Activated B cell treated with CpG ODN at 0.5 μM for 24 hours (primary cell): ENCODE measurements at regions not wholly inside any gene's neighbourhood (a gene's known extent, or its start where the extent isn't known, plus 50 kb on each side); places are given as distances from the start of the nearest gene placed in this dataset.

Source experiments
- ATAC-seq: fragments of 200-7000 bp; cut with Tn5 transposase; one replicate; pipeline ENCODE4 v1.10.0; 2021; ENCODE audit warnings: low read depth, mild to moderate bottlenecking, moderate library complexity
- CTCF ChIA-PET: fragments of 350-600 bp; sonication (Branson Sonifier 250); formaldehyde crosslinking; loops from one replicate; lab custom pipeline; 2021; ENCODE audit warnings: antibody characterized with exemption; lab: Charles Lee
- POLR2A ChIA-PET: fragments of 350-600 bp; sonication (Branson Sonifier 250); formaldehyde crosslinking; loops from one replicate; lab custom pipeline; 2021; ENCODE audit warnings: antibody characterized with exemption; lab: Charles Lee
- DNase-seq: peaks from one replicate; pipeline ENCODE4 v3.0.0; 2022
- H3K27ac Mint-ChIP-seq: one replicate; pipeline ENCODE4 v1.8.0; 2020; ENCODE audit warnings: mixed read lengths
- H3K27me3 Mint-ChIP-seq: one replicate; pipeline ENCODE4 v1.8.0; 2021; ENCODE audit warnings: mixed read lengths
- H3K36me3 Mint-ChIP-seq: one replicate; pipeline ENCODE4 v1.8.0; 2021; ENCODE audit warnings: low read depth, mixed read lengths
- H3K4me1 Mint-ChIP-seq: one replicate; pipeline ENCODE4 v1.8.0; 2021; ENCODE audit warnings: mixed read lengths
- H3K4me3 Mint-ChIP-seq: one replicate; pipeline ENCODE4 v1.8.0; 2020; ENCODE audit warnings: mild to moderate bottlenecking, mixed read lengths
- H3K9me3 Mint-ChIP-seq: one replicate; pipeline ENCODE4 v1.8.0; 2020; ENCODE audit warnings: mixed read lengths
- CTCF ChIP-seq: fragments of 200-600 bp; IDR thresholded peaks from one replicate; pipeline ENCODE4 v1.8.0; 2022; ENCODE audit warnings: antibody characterized with exemption, mild to moderate bottlenecking
- intact Hi-C: fragments of 100-400 bp; cut with micrococcal nuclease; formaldehyde crosslinking; loops from one replicate; pipeline ENCODE4 v1.15.1; 2024

- Mint-ChIP-seq H3K27me3 (no peaks in the 10 kb centered on the region), H3K4me3 (no peak overlapping the region), H3K9me3 (peaks cover 4% of the 10 kb centered on the region), H3K36me3 (no peaks in the 10 kb centered on the region), H3K4me1 (no peaks in the 10 kb centered on the region), H3K27ac (no peak overlapping the region)
- CTCF ChIA-PET = no interaction called here
- no peak for ATAC-seq
- DNase-seq = no peak
- intact Hi-C loops = no loop called here
- POLR2A ChIA-PET = no interaction called here
- no peak for TF ChIP-seq CTCF
These were observed 256.2 kb upstream of the CPNE8 start for GRCh38 chr12:39161465-39162085.

GRCh38 chr12:39157696-39158342 lies 252.4 kb upstream of the CPNE8 start:
- ChIA-PET POLR2A (no interaction called here), CTCF (no interaction called here)
- intact Hi-C loops = no loop called here
- ATAC-seq (no peak), DNase-seq (no peak)
- Mint-ChIP-seq H3K9me3 (peaks cover 2% of the 10 kb centered on the region), H3K4me3 (no peak overlapping the region), H3K27me3 (no peaks in the 10 kb centered on the region), H3K27ac (no peak overlapping the region), H3K36me3 (no peaks in the 10 kb centered on the region), H3K4me1 (no peaks in the 10 kb centered on the region)
- no peak for TF ChIP-seq CTCF

GRCh38 chr12:39145175-39145999 lies 240.0 kb upstream of the CPNE8 start:
- ChIA-PET POLR2A (no interaction called here), CTCF (no interaction called here)
- Mint-ChIP-seq H3K27me3 (peaks cover 16% of the 10 kb centered on the region), H3K4me3 (no peak overlapping the region), H3K36me3 (no peaks in the 10 kb centered on the region), H3K4me1 (no peaks in the 10 kb centered on the region), H3K27ac (no peak overlapping the region), H3K9me3 (peaks cover 21% of the 10 kb centered on the region)
- TF ChIP-seq CTCF = no peak
- no peak for DNase-seq
- ATAC-seq = no peak
- intact Hi-C loops = no loop called here

- POLR2A ChIA-PET = no interaction called here
- CTCF ChIA-PET = no interaction called here
- H3K9me3 Mint-ChIP-seq = peaks cover 17% of the 10 kb centered on the region
- TF ChIP-seq CTCF = no peak
- intact Hi-C loops = no loop called here
- H3K4me1 Mint-ChIP-seq = no peaks in the 10 kb centered on the region
- ATAC-seq = no peak
- no peak overlapping the region for H3K4me3 Mint-ChIP-seq
- no peak for DNase-seq
- no peak overlapping the region for H3K27ac Mint-ChIP-seq
- H3K27me3 Mint-ChIP-seq = peaks cover 16% of the 10 kb centered on the region
- H3K36me3 Mint-ChIP-seq = no peaks in the 10 kb centered on the region
These were observed 239.2 kb upstream of the CPNE8 start for GRCh38 chr12:39144613-39145061.

GRCh38 chr12:39138268-39138667 lies 232.9 kb upstream of the CPNE8 start:
- CTCF ChIA-PET = no interaction called here
- Mint-ChIP-seq H3K4me1 (no peaks in the 10 kb centered on the region), H3K27ac (no peak overlapping the region), H3K9me3 (no peaks in the 10 kb centered on the region), H3K27me3 (no peaks in the 10 kb centered on the region), H3K4me3 (no peak overlapping the region), H3K36me3 (no peaks in the 10 kb centered on the region)
- DNase-seq (no peak), ATAC-seq (no peak)
- intact Hi-C loops = no loop called here
- TF ChIP-seq CTCF = no peak
- POLR2A ChIA-PET = no interaction called here
